ENCODE measurements at regions not wholly inside any gene's neighbourhood (a gene's known extent, or its start where the extent isn't known, plus 50 kb on each side); places are given as distances from the start of the nearest gene placed in this dataset.

GRCh38 chr6:23448281-23448680 lies 677.7 kb upstream of the NRSN1 start:
- Histone ChIP-seq H4K20me1 (ENCODE audit: control insufficient read depth, insufficient read depth, insufficient read length) (no peaks in the 10 kb centered on the region), H3K27ac (ENCODE audit: insufficient read length, low read depth, low read length) (no peak overlapping the region), H3K23ac (ENCODE audit: insufficient read length, low read depth, low read length) (no peak overlapping the region), H2BK20ac (ENCODE audit: low read depth, low read length, poor library complexity, severe bottlenecking) (no peak overlapping the region), H3K79me2 (ENCODE audit: insufficient read depth, low read length) (no peaks in the 10 kb centered on the region), H3K9me3 (ENCODE audit: control insufficient read depth, low read depth, low read length) (no peaks in the 10 kb centered on the region), H2AK5ac (ENCODE audit: insufficient read length, low read length) (no peak overlapping the region), H4K5ac (ENCODE audit: insufficient read length, low read depth, low read length) (no peak overlapping the region), H2BK12ac (ENCODE audit: insufficient read length, low read depth, low read length) (no peak overlapping the region), H4K91ac (ENCODE audit: insufficient read length, low read depth, low read length) (no peak overlapping the region), H3K4me2 (ENCODE audit: insufficient read depth, insufficient read length, low read length) (no peak overlapping the region), H3K4ac (ENCODE audit: low read depth, low read length) (no peak overlapping the region), H3K56ac (ENCODE audit: insufficient read length, low read depth, low read length) (no peak overlapping the region), H3K18ac (ENCODE audit: insufficient read length, low read depth, low read length) (no peak overlapping the region), H2AFZ (ENCODE audit: low read length) (no peak overlapping the region), H3K23me2 (ENCODE audit: insufficient read length, low read depth, low read length, poor library complexity, severe bottlenecking) (no peaks in the 10 kb centered on the region), H3T11ph (ENCODE audit: low read length) (no peak overlapping the region), H3K14ac (ENCODE audit: insufficient read depth, low read length) (no peak overlapping the region), H3K9ac (ENCODE audit: extremely low read depth, insufficient read length, low read length) (no peak overlapping the region), H3K27me3 (ENCODE audit: insufficient read depth, low read length) (no peaks in the 10 kb centered on the region), H3K79me1 (ENCODE audit: insufficient read depth, low read depth, low read length, poor library complexity, severe bottlenecking) (no peaks in the 10 kb centered on the region), H3K4me1 (ENCODE audit: insufficient read depth, low read length) (no peaks in the 10 kb centered on the region; the same call in 1 of the 2 replicates), H2BK120ac (ENCODE audit: low read depth, low read length, poor library complexity, severe bottlenecking) (no peak overlapping the region), H2BK5ac (ENCODE audit: insufficient read length, low read length) (no peak overlapping the region), H2BK15ac (ENCODE audit: low read depth, low read length) (no peak overlapping the region), H4K8ac (replicated peaks; ENCODE audit: insufficient read length, low read depth, low read length) (no peak overlapping the region)
- no peak overlapping the region for H3K27ac Mint-ChIP-seq
- no peaks in the 10 kb centered on the region; a peak in 1 of 7 replicates for H3K36me3 Mint-ChIP-seq (ENCODE audit: insufficient read depth in 1 of 3, low read depth in 3 of 3)
- no peaks in the 10 kb centered on the region for H3K27me3 Mint-ChIP-seq (ENCODE audit: low read depth)
- no peaks in the 10 kb centered on the region; a peak in 1 of 5 replicates for H3K9me3 Mint-ChIP-seq
- peaks cover 15 to 18% of the 10 kb centered on the region in 2 experiments for H3K4me1 Mint-ChIP-seq
- H3K4me3 Mint-ChIP-seq, result no peak overlapping the region
- no peak for TF ChIP-seq CTCF (conservative IDR thresholded peaks at IDR 0.05)
- no CpG with 5 or more reads among the region's 2 CpGs for WGBS (ENCODE audit: extremely low coverage, insufficient read length, low lambda C conversion rate)
- no peak for DNase-seq
